Cardiac fibroblast (primary cell): ENCODE measurements at regions not wholly inside any gene's neighbourhood (a gene's known extent, or its start where the extent isn't known, plus 50 kb on each side); places are given as distances from the start of the nearest gene placed in this dataset.

Source experiments
- DNase-seq, 2 donors: peaks; one replicate each; pipeline versions ENCODE4 v3.0.0 to v3.0.0-alpha.2; 2010; ENCODE audit warnings: low read depth in 2 of 2
- H3K4me3 ChIP-seq, 2 donors: replicated peaks in 1 of 2; 1 replicate in 1 of 2; 2 replicates in 1 of 2; pipeline ENCODE4 v1.5.1; 2011; ENCODE audit warnings: low read depth in 2 of 2, low read length in 2 of 2, mild to moderate bottlenecking in 2 of 2, moderate library complexity in 1 of 2
- CTCF ChIP-seq: IDR thresholded peaks from one replicate; pipeline ENCODE4 v1.5.1; 2011; ENCODE audit warnings: low read depth, mild to moderate bottlenecking, low read length, inconsistent platforms

- TF ChIP-seq CTCF, result no peak
- no peak overlapping the region for H3K4me3 ChIP-seq
- no peak for DNase-seq
These were observed 278.5 kb upstream of the ZNF385D start for GRCh38 chr3:22029480-22029879.

GRCh38 chr3:22039161-22039560 is 288.2 kb upstream of the ZNF385D start:
- no peak overlapping the region for H3K4me3 ChIP-seq
- no peak for DNase-seq
- TF ChIP-seq CTCF, result no peak

- DNase-seq, result no peak
- no peak for TF ChIP-seq CTCF
- H3K4me3 ChIP-seq, result no peak overlapping the region
These were observed 289.1 kb upstream of the ZNF385D start for GRCh38 chr3:22040150-22040549.

- no peak for DNase-seq
These were observed 294.9 kb upstream of the ZNF385D start for GRCh38 chr3:22045882-22046281.

GRCh38 chr3:22063500-22063899 is 312.5 kb upstream of the ZNF385D start:
- no peak overlapping the region for H3K4me3 ChIP-seq
- DNase-seq, result no peak
- TF ChIP-seq CTCF, result no peak

More at GRCh38 chr3:22045882-22046281, 294.9 kb upstream of the ZNF385D start:
- no peak overlapping the region for H3K4me3 ChIP-seq
- no peak for TF ChIP-seq CTCF

GRCh38 chr3:22068619-22069018 is 317.6 kb upstream of the ZNF385D start:
- TF ChIP-seq CTCF, result no peak
- no peak overlapping the region for H3K4me3 ChIP-seq
- no peak for DNase-seq

- no peak for DNase-seq
- no peak for TF ChIP-seq CTCF
- H3K4me3 ChIP-seq, result no peak overlapping the region
These were observed 337.2 kb upstream of the ZNF385D start for GRCh38 chr3:22088204-22088603.
